Upper lobe of left lung (tissue), 6 donors: ENCODE measurements at regions not wholly inside any gene's neighbourhood (a gene's known extent, or its start where the extent isn't known, plus 50 kb on each side); places are given as distances from the start of the nearest gene placed in this dataset.
A peak's percentile ranks its signal among the peaks of the same experiment; 100 is the strongest.
"Not testable (repeated sequence)": the region's sequence is repeated elsewhere in the genome, so short reads cannot be mapped to it uniquely, and the experiment has no call there.

Source experiments
- ATAC-seq, 2 donors: fragments of 200-7000 bp; cut with Tn5 transposase; one replicate each; pipeline ENCODE4 v1.9.1; 2022; ENCODE audit warnings: mild to moderate bottlenecking in 2 of 2, moderate library complexity in 2 of 2; ENCODE audit not compliant: low FRiP score in 2 of 2
- DNase-seq, 2 donors: peaks; one replicate each; pipeline ENCODE4 v3.0.0-alpha.2; 2019 to 2020
- H3K27ac ChIP-seq, 4 donors: fragments of 200-600 bp; sonication (generic); one replicate each; pipeline ENCODE4 v1.5.1; 2016 to 2019
- H3K27me3 ChIP-seq, 4 donors: fragments of 200-600 bp; sonication (generic); one replicate each; pipeline ENCODE4 v1.5.1; 2017 to 2019
- H3K36me3 ChIP-seq, 4 donors: fragments of 200-600 bp; sonication (generic); one replicate each; pipeline ENCODE4 v1.5.1; 2016 to 2019
- H3K4me1 ChIP-seq, 4 donors: fragments of 200-600 bp; sonication (generic); one replicate each; pipeline ENCODE4 v1.5.1; 2018 to 2019
- H3K4me3 ChIP-seq, 4 donors: fragments of 200-600 bp; sonication (generic); one replicate each; pipeline ENCODE4 v1.5.1; 2017 to 2019; ENCODE audit warnings: mild to moderate bottlenecking in 2 of 4, moderate library complexity in 1 of 4
- H3K9me3 ChIP-seq, 4 donors: fragments of 200-600 bp; sonication (generic); one replicate each; pipeline ENCODE4 v1.5.1; 2018 to 2019
- EP300 ChIP-seq, 4 donors: sonication (generic); formaldehyde crosslinking; IDR thresholded peaks; one replicate each; pipeline ENCODE4 v1.5.1; 2017; ENCODE audit warnings: antibody characterized with exemption in 4 of 4, control low read depth in 2 of 4
- POLR2A ChIP-seq, 4 donors: fragments of 450-650 bp; IDR thresholded peaks; one replicate each; pipeline ENCODE4 v1.5.1; 2016 to 2017; ENCODE audit warnings: antibody characterized with exemption in 4 of 4, mild to moderate bottlenecking in 2 of 4
- POLR2AphosphoS5 ChIP-seq, 2 donors: sonication (generic); formaldehyde crosslinking; IDR thresholded peaks; one replicate each; pipeline ENCODE4 v1.5.1; 2017; ENCODE audit warnings: antibody characterized with exemption in 2 of 2
- whole genome bisulfite sequencing, 2 donors: methylation state at CpG; one replicate each; pipeline ENCODE4 v1.1.5; 2017 to 2018; 5-methylcytosine and 5-hydroxymethylcytosine counted together
- TF ChIP-seq, protein P1 (sequence below), 6 experiments: fragments of 450-650 bp in 4 of 6; fragments of 200-600 bp in 2 of 6; sonication (generic) in 2 of 6; IDR thresholded peaks; one replicate each; pipeline ENCODE4 v1.5.1; 2016 to 2019; ENCODE audit warnings: antibody characterized with exemption in 6 of 6
- donor health status: DM: no; HTN: no; CAD: no; lungs with moderate emphysema.
- donor health status: DM: no; HTN: yes; CAD: no; lungs with severe emphysema.

DNA sequence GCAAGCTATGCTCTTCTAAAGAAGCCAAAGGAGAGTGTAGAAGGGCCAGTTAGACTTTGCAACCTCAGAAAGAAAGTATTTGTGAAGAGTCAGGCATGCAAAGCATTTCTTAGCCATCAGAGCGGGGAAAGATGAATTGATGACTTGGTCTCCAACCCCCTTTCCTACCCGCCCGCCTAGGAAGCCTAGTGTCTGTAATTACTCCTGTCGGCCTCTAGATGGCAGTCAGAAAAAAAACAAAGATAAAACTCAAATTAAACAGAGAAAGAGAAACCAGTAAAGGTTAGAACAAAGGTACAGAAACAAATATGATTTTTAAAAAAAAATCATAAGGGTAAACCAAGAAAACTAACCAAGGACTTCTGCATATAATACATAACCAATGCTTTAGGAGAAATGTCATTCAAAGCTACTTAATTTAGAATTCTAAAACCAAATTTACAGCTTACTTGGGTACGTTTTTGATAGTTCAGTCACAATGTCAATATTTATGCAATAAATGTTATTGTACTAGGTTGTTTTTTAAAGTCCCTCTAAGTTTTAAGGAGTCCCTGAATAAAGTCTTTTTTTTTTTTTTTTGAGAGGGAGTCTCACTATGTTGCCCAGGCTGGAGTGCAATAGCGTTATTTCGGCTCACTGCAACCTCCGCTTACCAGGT is 97.6 kb downstream of the LYZL1 start:
- TF ChIP-seq, protein P1, sequence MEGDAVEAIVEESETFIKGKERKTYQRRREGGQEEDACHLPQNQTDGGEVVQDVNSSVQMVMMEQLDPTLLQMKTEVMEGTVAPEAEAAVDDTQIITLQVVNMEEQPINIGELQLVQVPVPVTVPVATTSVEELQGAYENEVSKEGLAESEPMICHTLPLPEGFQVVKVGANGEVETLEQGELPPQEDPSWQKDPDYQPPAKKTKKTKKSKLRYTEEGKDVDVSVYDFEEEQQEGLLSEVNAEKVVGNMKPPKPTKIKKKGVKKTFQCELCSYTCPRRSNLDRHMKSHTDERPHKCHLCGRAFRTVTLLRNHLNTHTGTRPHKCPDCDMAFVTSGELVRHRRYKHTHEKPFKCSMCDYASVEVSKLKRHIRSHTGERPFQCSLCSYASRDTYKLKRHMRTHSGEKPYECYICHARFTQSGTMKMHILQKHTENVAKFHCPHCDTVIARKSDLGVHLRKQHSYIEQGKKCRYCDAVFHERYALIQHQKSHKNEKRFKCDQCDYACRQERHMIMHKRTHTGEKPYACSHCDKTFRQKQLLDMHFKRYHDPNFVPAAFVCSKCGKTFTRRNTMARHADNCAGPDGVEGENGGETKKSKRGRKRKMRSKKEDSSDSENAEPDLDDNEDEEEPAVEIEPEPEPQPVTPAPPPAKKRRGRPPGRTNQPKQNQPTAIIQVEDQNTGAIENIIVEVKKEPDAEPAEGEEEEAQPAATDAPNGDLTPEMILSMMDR (IDR thresholded peaks at IDR 0.05): peak in 5 of 6 experiments; percentile 63 to 93 (median 67)
- TF ChIP-seq POLR2AphosphoS5 (IDR thresholded peaks at IDR 0.05) (no peak), POLR2A (IDR thresholded peaks at IDR 0.05) (no peak), EP300 (IDR thresholded peaks at IDR 0.05) (no peak)
- peak in 1 of 2 donors; percentile 70 for ATAC-seq
- Histone ChIP-seq H3K36me3 (no peaks in the 10 kb centered on the region), H3K9me3 (no peaks in the 10 kb centered on the region), H3K27me3 (no peaks in the 10 kb centered on the region), H3K27ac (no peak overlapping the region), H3K4me1 (no peaks in the 10 kb centered on the region), H3K4me3 (no peak overlapping the region)
- DNase-seq: no peak
- WGBS, 2 donors: 43 to 44% methylated on average over 8 of the region's 8 CpGs

DNA sequence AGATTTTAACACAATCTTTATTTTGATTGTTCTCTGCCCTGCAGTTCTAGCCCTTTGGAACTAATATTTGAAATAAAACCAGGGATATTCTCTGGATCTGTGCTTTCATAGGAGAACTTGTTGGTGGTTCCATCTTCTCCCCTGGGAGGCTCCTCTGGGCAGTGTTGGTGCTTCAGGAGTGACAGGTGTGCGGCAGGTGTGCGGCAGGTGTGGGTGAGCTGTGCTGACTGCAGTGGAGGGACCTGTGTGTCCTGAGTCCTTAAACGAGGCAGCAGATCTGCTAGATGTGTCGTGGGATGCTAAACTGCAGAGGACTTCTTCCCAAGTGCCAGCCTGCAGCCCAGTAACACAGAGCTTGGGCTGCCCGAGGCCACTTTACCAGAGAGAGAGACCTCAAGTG is 98.4 kb downstream of the LYZL1 start:
- H3K9me3 ChIP-seq: no peaks in the 10 kb centered on the region
- TF ChIP-seq, protein P1 (IDR thresholded peaks at IDR 0.05): no peak
- TF ChIP-seq EP300 (IDR thresholded peaks at IDR 0.05) (no peak), POLR2AphosphoS5 (IDR thresholded peaks at IDR 0.05) (no peak), POLR2A (IDR thresholded peaks at IDR 0.05) (no peak)
- H3K4me1 ChIP-seq: no peaks in the 10 kb centered on the region
- no peak for ATAC-seq
- 69 to 80% methylated on average over 4 to 5 of the region's 5 CpGs for WGBS, 2 donors
- no peak overlapping the region for H3K27ac ChIP-seq
- no peaks in the 10 kb centered on the region for H3K27me3 ChIP-seq
- no peaks in the 10 kb centered on the region for H3K36me3 ChIP-seq
- DNase-seq: no peak
- H3K4me3 ChIP-seq: no peak overlapping the region

DNA sequence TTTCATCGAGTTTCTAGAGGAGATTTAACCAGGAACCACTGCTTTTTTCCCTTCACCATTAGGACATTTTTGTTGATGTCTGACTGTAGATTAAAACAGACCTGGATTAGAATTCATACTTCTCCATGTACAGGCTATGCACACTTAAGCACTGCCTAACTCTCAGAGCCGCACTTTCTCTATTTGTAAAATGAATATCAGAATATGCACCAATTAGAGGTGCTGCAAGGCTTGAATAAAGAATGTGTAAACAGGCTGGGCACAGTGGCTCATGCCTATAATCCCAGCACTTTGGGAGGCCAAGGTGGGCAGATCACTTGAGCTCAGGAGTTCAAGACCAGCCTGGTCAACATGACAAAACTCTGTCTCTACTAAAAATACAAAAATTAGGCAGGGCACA is 99.2 kb downstream of the LYZL1 start:
- WGBS, 2 donors: 45 to 57% methylated on average over 2 of the region's 2 CpGs
- ATAC-seq, H3K27ac ChIP-seq, H3K9me3 ChIP-seq, H3K4me3 ChIP-seq, H3K4me1 ChIP-seq, H3K36me3 ChIP-seq, H3K27me3 ChIP-seq, DNase-seq: not testable (repeated sequence)

DNA sequence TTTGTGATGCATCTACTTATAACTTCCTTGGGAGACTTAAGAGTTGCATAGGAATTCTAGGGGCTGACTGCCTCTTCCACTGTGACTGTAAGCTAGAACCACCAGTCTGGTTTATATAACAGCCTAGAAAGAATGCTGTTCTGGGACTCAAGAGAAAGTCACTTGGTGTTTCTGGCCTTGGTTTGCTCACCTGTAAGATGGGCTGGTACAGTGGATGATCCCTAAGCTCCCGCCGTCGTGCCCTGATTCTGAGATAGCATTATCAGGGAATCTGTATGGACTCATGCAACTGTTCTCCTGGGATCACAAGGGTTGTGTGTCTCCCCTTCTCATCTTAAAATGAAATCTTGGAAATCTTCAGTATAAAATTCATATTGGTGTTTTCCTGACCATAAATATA is 100.6 kb downstream of the LYZL1 start:
- H3K27me3 ChIP-seq: no peaks in the 10 kb centered on the region
- H3K4me1 ChIP-seq: no peaks in the 10 kb centered on the region
- H3K36me3 ChIP-seq: no peaks in the 10 kb centered on the region
- H3K9me3 ChIP-seq: no peaks in the 10 kb centered on the region
- ATAC-seq (no peak), DNase-seq (no peak)
- WGBS, 2 donors: 90 to 100% methylated on average over 3 of the region's 3 CpGs
- H3K27ac ChIP-seq: no peak overlapping the region
- TF ChIP-seq EP300 (IDR thresholded peaks at IDR 0.05): no peak
- no peak for TF ChIP-seq POLR2A (IDR thresholded peaks at IDR 0.05)
- TF ChIP-seq, protein P1 (IDR thresholded peaks at IDR 0.05): no peak
- TF ChIP-seq POLR2AphosphoS5 (IDR thresholded peaks at IDR 0.05): no peak
- no peak overlapping the region for H3K4me3 ChIP-seq

DNA sequence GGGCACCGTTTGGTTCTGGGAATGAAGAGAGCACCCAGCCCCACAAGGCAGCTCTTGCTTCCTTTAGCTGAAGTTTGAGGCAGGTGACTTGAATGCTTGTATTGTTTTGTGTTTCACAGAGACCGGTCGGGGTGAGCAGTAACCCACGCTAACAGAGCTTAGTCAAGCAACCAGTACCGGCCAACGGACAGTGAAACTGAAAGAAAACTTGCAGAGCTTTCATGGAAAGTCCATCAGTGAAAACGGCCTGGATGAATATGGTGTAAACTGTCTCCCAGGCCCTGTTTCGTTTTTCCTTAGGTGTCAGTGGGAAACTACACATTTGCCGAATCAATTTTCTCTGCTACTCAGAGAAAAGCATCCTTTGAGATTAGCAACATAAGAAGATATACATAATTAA is 101.1 kb downstream of the LYZL1 start:
- Histone ChIP-seq H3K9me3 (no peaks in the 10 kb centered on the region), H3K4me1 (no peaks in the 10 kb centered on the region), H3K27me3 (no peaks in the 10 kb centered on the region), H3K27ac (no peak overlapping the region), H3K36me3 (no peaks in the 10 kb centered on the region), H3K4me3 (no peak overlapping the region)
- TF ChIP-seq POLR2A (IDR thresholded peaks at IDR 0.05): no peak
- no peak for TF ChIP-seq POLR2AphosphoS5 (IDR thresholded peaks at IDR 0.05)
- 59% methylated on average over 9 of the region's 9 CpGs for WGBS, 2 donors
- ATAC-seq (no peak), DNase-seq (no peak)

DNA sequence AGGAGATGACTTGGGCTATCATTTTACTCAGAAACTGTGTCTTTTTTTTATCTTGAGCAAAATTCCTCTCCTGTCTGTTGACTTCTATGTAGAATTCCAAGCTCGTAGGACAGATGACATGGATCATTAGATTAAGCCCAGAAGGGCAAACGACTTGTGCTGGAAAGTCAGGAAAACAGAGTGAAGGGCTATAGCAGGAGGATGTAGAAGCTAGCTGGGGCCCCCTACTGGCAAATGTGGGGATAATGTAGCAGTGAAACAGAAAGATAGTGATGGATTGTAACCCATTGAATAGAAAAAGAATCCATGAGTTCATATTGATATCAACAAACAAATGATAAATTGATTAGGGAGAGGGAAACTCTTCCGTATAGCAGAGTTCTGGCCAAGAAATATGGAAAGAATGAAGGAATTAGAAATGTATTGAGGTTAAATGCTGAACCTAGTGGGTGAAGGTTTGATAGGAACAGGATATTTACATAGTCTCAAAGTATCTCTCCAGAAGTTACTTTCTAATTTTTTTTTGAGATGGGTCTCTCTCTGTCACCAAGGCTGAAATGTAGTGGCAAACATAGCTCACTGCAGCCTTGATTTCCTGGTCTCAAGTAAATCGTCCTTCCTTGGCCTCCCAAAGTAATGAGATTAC is 103.6 kb downstream of the LYZL1 start:
- H3K27me3 ChIP-seq: no peaks in the 10 kb centered on the region
- 29 to 37% methylated on average over 4 of the region's 4 CpGs for WGBS, 2 donors
- no peaks in the 10 kb centered on the region for H3K4me1 ChIP-seq
- ATAC-seq (peak in 1 of 2 donors; percentile 78), DNase-seq (no peak)
- no peak for TF ChIP-seq EP300 (IDR thresholded peaks at IDR 0.05)
- TF ChIP-seq, protein P1 (IDR thresholded peaks at IDR 0.05): peak; percentile 36 to 81 (median 60)
- H3K27ac ChIP-seq: no peak overlapping the region
- no peaks in the 10 kb centered on the region for H3K9me3 ChIP-seq
- H3K4me3 ChIP-seq: no peak overlapping the region
- H3K36me3 ChIP-seq: no peaks in the 10 kb centered on the region
